Thyroid gland (tissue), 4 donors: ENCODE measurements at regions not wholly inside any gene's neighbourhood (a gene's known extent, or its start where the extent isn't known, plus 50 kb on each side); places are given as distances from the start of the nearest gene placed in this dataset.

Experiments
- POLR2A ChIP-seq, 2 donors: fragments of 450-650 bp; IDR thresholded peaks; one replicate each; pipeline ENCODE4 v1.6.1; 2017; ENCODE audit warnings: antibody characterized with exemption in 2 of 2, mild to moderate bottlenecking in 2 of 2, moderate library complexity in 1 of 2
- TF ChIP-seq, protein P1 (sequence below), 6 experiments: fragments of 200-600 bp in 3 of 6; fragments of 450-650 bp in 3 of 6; sonication (generic) in 3 of 6; IDR thresholded peaks; one replicate each; pipeline ENCODE4 v1.5.1; 2016 to 2019; ENCODE audit warnings: antibody characterized with exemption in 6 of 6, mild to moderate bottlenecking in 2 of 6, inconsistent platforms in 1 of 6, moderate library complexity in 1 of 6

DNA sequence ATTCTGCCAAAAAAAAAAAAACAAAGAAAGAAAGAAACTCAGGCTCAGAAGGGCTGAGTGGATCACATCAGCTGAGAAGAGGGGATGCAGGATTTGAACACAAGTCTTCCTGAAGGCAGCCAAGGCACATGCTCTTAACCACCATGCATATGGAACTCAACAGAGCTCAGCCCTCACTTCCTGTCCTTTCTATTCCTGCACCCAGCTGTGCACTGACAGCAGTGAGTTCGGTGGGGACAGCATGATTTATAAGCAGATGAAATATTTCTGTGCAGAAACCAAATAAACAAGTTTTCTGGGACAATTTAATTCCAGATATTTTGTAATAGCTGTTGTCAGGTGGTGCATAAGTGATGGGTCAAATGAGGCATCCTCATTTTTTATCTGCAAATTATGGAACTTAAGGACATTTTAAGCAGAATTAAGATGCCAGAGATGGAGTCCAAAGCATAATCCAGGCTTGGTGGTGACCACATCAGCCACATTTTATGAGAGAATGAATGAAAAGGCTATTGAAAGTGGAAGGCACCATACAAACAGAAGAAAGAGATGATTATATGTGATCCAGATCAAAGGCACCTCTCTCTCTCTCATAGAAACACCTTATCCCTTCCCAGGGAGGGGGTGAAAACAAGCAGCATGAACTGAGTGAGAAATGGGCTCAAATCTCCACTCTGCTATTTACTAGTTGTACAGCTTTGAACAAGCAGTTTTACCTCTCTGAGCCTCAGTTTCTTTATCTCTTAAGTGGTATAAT lies 303.6 kb upstream of the MSX2 start:
- TF ChIP-seq, protein P1, sequence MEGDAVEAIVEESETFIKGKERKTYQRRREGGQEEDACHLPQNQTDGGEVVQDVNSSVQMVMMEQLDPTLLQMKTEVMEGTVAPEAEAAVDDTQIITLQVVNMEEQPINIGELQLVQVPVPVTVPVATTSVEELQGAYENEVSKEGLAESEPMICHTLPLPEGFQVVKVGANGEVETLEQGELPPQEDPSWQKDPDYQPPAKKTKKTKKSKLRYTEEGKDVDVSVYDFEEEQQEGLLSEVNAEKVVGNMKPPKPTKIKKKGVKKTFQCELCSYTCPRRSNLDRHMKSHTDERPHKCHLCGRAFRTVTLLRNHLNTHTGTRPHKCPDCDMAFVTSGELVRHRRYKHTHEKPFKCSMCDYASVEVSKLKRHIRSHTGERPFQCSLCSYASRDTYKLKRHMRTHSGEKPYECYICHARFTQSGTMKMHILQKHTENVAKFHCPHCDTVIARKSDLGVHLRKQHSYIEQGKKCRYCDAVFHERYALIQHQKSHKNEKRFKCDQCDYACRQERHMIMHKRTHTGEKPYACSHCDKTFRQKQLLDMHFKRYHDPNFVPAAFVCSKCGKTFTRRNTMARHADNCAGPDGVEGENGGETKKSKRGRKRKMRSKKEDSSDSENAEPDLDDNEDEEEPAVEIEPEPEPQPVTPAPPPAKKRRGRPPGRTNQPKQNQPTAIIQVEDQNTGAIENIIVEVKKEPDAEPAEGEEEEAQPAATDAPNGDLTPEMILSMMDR (IDR thresholded peaks at IDR 0.05): no peak
- no peak for TF ChIP-seq POLR2A (IDR thresholded peaks at IDR 0.05)
